ENCODE measurements at regions not wholly inside any gene's neighbourhood (a gene's known extent, or its start where the extent isn't known, plus 50 kb on each side); places are given as distances from the start of the nearest gene placed in this dataset.
"Not testable (repeated sequence)": the region's sequence is repeated elsewhere in the genome, so short reads cannot be mapped to it uniquely, and the experiment has no call there.

GRCh38 chr9:78879324-78880100 lies 582.6 kb downstream of the PSAT1 start:
- no peak for DNase-seq

- DNase-seq, result no peak
Observed at GRCh38 chr9:78881295-78881694, 584.4 kb downstream of the PSAT1 start.

GRCh38 chr9:78882481-78882880 lies 585.6 kb downstream of the PSAT1 start:
- no peak for DNase-seq

GRCh38 chr9:78884611-78885150 lies 587.8 kb downstream of the PSAT1 start:
- DNase-seq, result no peak

GRCh38 chr9:78892182-78892581 lies 595.3 kb downstream of the PSAT1 start:
- DNase-seq, result no peak

- no peak for DNase-seq
Observed at GRCh38 chr9:78892769-78893168, 595.8 kb downstream of the PSAT1 start.

GRCh38 chr9:78893774-78894401 lies 597.0 kb downstream of the PSAT1 start:
- no peak for DNase-seq

GRCh38 chr9:78896479-78896878 lies 599.6 kb downstream of the PSAT1 start:
- DNase-seq, result no peak

GRCh38 chr9:78898234-78898633 lies 601.3 kb downstream of the PSAT1 start:
- DNase-seq, result no peak

GRCh38 chr9:78899006-78899405 lies 602.1 kb downstream of the PSAT1 start:
- DNase-seq, result no peak

- no peak for DNase-seq
Observed at GRCh38 chr9:78900500-78900899, 603.6 kb downstream of the PSAT1 start.

GRCh38 chr9:78902051-78902450 lies 605.1 kb downstream of the PSAT1 start:
- DNase-seq, result no peak

GRCh38 chr9:78903581-78903980 lies 606.7 kb downstream of the PSAT1 start:
- no peak for DNase-seq

GRCh38 chr9:78904686-78905085 lies 607.8 kb downstream of the PSAT1 start:
- no peak for DNase-seq

- no peak for DNase-seq
Observed at GRCh38 chr9:78905387-78905786, 608.5 kb downstream of the PSAT1 start.

GRCh38 chr9:78905986-78906755 lies 609.2 kb downstream of the PSAT1 start:
- DNase-seq, result no peak

GRCh38 chr9:78909566-78909965 lies 612.6 kb downstream of the PSAT1 start:
- no peak for DNase-seq

GRCh38 chr9:78916884-78917283 lies 620.0 kb downstream of the PSAT1 start:
- not testable (repeated sequence) for DNase-seq

- DNase-seq, result no peak
Observed at GRCh38 chr9:78918976-78919375, 622.1 kb downstream of the PSAT1 start.

GRCh38 chr9:78919701-78920100 lies 622.8 kb downstream of the PSAT1 start:
- no peak for DNase-seq

- DNase-seq, result no peak
Observed at GRCh38 chr9:78921341-78921740, 624.4 kb downstream of the PSAT1 start.

- no peak for DNase-seq
Observed at GRCh38 chr9:78923966-78924659, 627.2 kb downstream of the PSAT1 start.

Measured in inflammatory macrophage treated with lipopolysaccharide for 4 hours (primary cell).